HG03520 (cell line): ENCODE measurements at regions not wholly inside any gene's neighbourhood (a gene's known extent, or its start where the extent isn't known, plus 50 kb on each side); places are given as distances from the start of the nearest gene placed in this dataset.
A peak's percentile ranks its signal among the peaks of the same experiment; 100 is the strongest.
"Not testable (repeated sequence)": the region's sequence is repeated elsewhere in the genome, so short reads cannot be mapped to it uniquely, and the experiment has no call there.

Experiments
- ATAC-seq: cut with Tn5 transposase; IDR thresholded peaks from one replicate; pipeline ENCODE4 v1.9.1; 2021; ENCODE audit warnings: mild to moderate bottlenecking, moderate library complexity; ENCODE audit not compliant: unreplicated experiment

DNA sequence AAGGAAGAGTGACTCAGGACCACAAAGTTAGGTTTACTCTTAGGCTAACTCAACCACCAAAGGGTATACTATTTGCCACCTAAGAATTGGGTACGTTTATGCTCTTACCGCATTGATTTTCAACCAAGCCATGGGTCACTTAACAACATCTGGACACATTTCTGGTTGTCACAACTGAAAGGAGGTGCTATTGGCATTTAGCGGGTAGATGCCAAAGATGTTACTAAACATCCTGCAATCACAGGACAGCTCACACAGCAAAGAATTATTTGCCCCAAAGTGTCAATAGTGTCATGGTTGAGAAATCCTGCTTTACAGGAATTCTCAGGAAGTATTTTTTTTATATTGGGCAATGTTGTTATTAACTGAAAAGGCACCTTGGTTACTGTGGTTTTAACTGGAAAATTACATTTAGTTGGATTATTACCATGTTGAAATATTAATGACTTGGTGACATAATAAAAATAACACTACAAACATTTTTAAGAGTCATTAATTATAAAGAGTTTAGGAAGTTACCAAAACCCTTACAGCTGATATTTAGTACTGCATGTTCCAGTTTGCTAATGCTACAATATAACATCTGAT, 185.0 kb upstream of the TMEM196 start:
- ATAC-seq: no peak

DNA sequence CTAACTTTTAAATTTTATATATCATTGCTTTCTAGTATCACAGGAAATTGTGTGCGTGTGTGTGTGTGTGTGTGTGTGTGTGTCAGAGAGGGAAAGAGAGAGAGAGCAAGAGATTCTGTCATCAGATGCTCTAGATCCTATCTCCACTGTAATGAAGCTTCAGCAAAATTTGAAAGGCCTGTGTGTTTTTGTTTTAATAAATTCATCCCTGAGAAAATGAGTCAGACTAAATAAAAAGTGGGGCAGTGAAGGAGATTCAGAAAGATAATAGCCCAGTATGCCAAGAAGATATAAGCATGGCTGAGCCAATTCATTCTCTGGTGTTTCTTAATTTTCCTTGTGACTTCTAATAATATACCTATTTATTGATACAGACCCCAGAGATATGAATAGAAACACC, 184.2 kb upstream of the TMEM196 start:
- ATAC-seq: no peak

DNA sequence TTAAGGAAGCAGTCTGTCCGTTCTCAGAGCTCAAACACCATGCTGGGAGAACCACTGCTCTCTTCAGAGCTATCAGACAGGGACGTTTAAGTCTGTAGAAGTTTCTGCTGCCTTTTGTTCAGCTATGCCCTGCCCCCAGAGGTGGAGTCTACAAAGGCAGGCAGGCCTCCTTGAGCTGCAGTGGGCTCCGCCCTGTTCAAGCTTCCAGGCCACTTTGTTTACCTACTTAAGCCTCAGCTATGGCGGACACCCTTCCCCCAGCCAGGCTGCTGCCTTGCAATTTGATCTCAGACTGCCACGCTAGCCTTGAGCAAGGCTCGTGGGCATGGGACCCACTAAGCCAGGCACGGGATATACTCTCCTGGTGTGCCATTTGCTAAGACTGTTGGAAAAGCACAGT, 180.7 kb upstream of the TMEM196 start:
- ATAC-seq: not testable (repeated sequence)

DNA sequence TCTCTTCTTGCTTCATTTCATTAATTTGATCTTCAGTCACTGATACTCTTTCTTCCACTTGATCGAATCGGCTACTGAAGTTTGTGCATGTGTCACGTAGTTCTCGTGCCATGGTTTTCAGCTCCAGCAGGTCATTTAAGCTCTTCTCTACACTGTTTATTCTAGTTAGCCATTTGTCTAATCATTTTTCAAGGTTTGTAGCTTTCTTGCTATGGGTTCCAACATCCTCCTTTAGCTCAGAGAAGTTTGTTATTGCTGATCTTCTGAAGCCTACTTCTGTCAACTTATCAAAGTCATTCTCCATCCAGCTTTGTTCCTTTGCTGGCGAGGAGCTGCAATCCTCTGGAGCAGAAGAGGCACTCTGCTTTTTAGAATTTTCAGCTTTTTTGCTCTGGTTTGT, 180.0 kb upstream of the TMEM196 start:
- ATAC-seq: not testable (repeated sequence)

DNA sequence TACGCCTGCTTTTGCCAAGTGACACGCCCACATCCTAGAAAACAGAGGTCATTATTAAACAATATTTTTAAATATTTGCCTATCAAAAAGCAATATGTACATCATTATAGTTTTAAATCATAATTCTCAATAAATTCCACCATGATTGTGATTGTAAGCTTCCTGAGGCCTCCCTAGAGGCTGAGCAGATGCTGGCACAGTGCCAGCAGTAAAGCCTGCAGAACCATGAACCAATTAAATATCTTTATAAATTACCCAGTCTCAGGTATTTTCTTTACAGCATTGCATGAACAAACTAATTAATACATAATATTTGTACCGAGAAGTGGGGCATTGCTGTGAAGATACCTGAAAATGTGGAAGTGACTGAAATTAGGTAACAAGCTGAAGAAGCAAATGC, 174.7 kb upstream of the TMEM196 start:
- no peak for ATAC-seq

DNA sequence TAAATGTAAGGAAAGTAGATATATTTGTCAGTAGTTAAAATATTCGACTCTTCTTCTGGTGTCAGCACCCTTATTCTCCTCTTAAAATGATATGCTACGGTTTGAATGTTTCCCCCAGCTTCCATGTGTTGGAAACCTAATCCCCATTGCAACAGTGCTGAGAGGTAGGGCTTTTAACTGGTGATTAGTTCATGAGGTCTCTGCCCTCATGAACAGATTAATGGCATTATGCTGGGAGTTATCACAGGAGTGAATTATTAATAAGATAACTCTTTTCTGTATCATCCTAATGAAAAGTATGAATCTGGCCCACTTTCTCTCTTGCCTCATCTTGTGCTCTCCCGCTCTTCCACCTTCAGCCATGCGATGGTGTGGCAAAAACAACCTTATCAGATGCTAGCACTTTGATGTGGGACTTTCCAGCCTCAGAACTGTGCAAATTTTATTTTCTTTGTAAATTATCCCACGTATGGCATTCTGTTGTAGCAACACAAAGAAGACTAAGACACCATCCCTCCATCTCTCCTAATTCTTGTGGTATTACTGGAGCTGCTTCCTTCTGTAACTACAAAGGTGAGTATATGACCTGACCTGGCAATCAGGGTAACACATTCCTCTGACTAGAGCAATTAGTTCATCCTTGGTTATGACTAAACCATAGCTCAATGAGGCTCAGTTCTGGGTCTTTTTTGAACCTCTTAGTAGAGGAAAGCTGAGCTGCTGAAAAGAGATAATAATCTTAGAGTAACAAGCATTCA, 171.1 kb upstream of the TMEM196 start:
- ATAC-seq: no peak

DNA sequence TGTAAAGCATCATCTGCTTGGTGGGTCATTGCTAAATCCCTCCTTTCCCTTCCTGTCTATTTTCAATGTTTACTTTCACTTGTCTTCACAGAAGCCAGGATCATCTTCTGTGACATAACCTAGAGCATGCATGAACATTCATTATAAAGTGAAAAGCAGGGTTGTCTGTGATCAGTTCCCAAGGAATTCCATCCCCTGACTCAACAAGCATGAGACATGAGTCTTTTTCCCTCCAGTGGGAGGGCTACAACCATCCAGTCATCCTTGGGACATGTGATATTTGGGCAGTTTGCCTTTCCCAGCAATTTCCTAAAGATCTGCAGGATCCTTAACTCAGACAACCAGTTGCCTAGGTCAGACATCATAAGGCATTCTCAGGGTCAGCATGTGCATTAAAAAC, 166.3 kb upstream of the TMEM196 start:
- no peak for ATAC-seq

DNA sequence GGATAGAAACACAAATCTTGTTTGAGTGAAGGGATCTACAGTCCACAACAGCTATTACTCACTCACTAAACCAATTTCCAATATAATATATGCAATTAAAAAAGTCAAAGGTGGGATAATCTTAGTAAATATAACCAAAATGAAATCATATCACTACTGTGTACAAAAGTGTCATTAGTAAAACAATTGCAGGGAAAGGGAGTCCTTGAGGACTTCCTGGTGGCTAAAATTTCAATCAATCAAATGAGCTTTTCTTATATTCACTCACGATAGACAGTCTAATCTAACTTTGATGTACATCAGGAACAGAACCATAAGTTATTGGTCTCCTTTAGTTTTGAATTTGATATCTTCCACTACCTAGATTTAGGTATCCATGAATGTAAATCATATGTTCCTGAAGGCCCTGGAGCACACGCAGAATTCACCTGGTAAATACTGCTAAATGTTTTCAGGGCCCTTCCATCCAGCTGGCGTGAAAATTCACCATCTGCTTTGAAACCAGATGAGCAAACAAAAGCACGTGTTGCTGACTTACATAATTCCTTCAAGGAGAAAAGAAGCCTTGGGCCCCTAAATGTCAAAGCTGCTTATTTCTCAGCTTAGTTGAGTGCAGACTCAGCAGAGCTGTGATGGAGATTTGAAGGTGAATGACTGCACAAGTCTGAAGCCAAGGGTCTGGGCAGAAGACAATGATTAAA, 159.3 kb upstream of the TMEM196 start:
- ATAC-seq: no peak

DNA sequence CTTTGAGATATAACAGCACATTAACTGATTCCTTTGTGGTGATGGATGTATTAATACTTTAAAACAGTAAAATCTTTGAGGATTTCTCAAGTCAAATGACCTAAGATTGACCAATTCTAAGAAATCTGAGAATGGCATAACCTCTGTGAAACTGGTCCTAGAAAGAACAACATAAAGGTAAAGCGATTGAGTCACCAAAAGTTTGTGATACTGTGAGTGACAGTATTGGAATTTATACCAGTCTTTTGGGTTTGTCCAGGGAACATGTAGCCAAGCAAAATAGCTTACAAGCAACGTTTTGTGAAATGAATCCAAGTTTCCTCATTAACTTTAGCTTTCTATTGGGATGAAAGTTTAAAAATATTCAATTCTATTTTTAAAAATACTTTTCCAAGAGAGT, 157.4 kb upstream of the TMEM196 start:
- ATAC-seq: no peak

DNA sequence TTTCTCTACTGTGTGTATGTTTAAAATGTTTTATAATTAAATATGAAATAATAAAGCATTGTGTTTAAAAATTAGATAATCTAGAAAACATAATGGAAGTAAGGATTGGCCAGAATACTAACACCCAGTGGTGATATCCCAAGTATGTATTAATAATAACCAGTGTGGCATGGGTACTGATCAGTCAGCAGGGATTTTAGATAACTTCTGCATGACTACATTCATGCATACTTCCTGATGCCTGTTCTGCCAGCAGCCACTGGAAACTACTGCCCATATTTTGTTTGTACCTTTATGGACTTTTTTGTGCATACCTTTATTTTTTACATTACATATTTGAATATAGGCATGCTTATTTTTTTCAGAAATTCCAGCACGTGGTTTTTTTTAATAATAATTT, 156.6 kb upstream of the TMEM196 start:
- no peak for ATAC-seq

DNA sequence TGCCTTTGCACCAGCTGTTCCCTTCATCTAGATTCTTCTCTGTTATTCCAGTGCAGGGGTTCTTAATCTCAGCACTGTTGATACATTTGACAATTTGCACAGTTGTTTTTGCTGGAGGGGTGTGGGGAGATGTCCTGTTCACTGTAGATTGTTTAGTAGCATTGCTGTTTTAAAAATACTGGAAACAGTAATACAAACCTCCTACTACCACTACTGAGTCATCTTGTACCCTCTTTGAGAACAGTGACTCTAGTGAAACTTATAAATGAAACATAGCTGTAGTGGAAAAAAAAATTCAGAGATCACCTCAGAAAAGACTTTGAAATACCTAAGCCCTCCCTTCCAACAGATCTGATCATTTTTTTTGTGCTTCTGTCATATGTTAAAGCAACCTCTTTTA, 154.8 kb upstream of the TMEM196 start:
- peak; percentile 92 for ATAC-seq

DNA sequence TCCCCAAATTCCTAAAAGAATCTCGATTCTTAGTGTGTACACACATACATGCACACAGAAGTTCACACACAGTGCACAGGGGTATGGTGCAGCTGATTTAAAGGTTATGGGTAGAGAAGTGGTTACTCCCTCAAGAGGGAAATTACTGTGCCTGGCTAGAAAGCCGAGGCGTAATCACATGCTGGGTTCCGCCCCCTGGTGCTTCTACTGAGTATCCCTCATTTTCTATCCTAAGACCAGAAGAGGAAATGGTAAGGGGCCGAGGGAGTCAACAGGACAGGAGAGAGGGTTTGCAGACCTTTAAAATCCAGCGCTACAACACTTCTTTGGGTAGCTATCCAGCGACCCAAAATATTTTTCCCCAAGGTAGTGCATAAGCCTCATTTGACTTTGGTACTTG, 147.3 kb upstream of the TMEM196 start:
- ATAC-seq: no peak

DNA sequence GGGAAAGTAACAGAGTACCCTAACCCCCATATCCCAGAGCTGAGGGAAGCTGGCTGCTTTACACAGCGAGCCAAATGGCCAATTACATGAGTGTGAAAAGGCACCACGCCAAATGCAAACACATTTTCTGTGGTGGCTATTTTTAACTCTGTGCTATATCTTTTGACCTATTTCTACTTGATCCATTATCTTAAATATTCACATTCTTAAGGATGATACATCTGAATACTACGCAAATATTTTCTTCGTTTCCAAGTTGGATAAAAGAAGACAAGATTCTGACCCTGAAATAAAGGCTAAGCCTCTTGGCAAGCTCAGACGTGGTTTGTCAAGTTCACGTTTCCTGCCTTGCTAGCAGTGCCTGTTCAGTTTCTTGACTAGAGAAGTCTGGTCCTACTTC, 146.7 kb upstream of the TMEM196 start:
- ATAC-seq: no peak

DNA sequence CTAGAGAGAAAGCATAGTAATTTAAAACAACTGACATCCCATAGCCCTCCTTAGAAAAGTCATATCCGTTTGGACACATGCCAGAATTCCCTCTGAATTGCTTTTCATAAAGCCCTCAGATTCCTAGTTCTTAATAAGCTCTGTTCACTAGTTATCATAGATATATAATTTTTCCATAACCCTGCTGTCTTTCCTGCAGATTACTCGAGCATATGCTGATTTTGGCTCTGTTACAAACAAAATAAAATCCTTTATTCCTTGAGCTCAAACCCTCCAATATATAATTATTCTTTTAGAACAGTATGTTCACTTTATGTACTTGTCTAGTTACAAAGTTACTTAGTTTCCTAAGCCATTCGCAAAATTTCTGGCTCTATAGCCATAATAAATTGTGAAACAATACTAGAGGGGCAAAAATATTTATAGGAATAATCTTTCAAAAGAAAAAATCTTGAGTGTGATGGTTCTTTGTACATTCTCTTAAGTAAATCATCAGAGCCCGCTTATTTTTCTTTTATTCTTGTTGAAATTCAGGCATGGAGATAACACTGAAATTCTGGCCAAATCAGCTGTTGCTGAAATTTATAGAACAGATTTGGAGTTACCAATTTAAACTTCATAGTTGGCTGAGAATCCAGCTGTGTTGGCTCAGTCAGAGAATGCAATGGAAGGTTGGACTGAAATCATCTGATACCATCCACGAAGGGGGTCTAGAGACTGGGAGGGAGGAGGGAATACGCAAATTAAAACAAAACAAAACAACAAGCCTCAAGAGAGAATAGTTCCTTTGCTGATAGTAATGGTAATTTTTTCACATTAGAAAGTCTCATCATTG, 146.1 kb upstream of the TMEM196 start:
- ATAC-seq: no peak

DNA sequence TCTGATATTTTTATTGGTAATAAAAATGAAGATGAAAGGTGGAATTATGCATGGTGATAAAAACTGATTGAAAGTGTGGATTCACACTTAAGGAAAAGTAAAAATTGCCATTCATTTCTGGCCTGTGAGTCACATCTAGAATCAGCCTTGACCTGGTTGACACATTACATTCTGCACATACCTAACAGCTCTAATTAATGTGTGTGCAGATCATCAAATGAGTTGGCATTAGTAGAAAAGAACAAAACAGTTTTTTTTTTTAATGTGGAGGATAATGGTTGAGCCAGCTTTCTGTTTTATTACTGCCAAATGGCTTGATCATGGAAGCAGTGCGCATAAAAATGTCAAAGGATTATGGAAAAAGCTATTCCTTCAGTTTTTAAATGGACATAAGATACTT, 142.6 kb upstream of the TMEM196 start:
- no peak for ATAC-seq

DNA sequence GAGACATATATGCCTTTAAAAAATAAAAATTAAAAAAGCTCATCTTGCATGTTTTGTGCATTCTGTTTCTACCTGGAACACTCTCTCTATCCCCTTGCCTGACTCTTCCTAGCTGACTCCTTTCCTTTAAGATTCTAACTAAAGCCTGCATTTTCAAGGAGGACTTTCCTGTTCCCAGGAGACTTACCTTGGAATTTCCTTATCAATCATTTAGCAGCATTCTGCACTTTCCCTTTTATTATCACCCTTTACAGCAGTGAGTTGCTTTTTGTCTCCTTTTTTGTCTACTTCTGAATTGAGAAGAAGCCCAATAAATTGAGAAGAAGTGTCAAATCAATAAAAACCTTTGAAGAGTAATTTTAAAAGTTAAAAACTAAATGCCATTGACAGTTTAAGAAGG, 142.2 kb upstream of the TMEM196 start:
- ATAC-seq: no peak

DNA sequence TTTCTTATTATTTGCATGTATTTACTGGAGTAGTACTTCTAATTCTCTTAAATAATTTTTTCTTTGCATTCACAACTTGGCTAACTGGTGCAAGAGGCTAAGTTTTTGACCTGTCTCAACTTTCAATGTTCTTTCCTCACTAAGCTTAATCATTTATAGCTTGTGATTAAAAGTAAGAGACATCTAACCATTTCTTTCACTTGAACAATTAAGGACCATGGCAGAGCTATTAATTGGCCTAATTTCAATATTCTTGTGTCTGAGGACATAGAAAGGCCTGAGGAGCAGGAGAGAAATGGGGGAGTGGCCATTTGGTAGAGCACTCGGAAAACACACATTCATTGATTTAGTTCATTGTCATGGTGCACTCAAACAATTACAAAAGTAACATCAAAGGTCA, 141.4 kb upstream of the TMEM196 start:
- ATAC-seq: no peak

DNA sequence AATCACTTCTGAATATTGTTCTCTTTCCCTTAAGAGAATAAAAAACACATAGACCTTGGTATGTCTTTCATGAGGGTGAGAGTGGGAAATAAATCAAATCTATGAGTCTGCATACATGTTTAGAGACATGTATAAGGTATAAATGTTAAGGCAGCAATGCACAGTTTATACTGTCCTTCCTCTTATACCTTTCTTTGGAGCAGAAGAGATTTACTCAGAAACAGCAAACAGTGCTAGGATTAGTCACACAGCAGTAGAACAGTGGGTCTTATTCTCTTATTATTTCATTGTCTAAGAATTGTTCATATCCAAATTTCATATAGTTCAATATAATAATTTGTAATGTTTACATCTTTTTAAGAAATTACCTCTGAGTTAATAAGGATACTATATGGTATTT, 126.7 kb upstream of the TMEM196 start:
- no peak for ATAC-seq

DNA sequence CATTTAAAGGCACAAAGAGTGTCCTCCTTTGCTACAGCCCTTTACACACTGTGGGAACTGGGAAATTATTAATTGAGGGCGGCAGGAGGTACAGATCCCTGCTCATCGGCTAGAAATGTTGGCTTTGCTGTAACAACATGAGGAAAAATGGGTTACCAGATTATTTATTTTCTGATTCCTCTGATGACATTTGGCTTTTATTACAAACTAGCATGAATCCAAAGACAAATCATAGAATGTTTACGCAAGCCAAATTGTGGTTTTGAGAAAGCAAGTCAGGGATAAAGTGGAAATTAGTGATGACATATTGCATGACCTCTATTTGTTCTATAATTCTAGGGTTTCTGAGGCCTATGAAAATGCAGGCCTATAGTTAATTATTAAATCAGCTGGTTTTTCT, 126.1 kb upstream of the TMEM196 start:
- no peak for ATAC-seq

DNA sequence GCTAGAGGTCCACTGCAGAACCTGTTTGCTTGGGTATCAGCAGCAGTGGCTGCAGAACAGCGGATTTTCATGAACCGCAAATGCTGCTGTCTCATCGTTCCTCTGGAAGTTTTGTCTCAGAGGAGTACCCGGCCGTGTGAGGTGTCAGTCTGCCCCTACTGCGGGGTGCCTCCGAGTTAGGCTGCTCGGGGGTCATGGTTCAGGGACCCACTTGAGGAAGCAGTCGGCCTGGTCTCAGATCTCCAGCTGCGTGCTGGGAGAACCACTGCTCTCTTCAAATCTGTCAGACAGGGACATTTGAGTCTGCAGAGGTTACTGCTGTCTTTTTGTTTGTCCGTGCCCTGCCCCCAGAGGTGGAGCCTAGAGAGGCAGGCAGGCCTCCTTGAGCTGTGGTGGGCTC, 109.5 kb upstream of the TMEM196 start:
- ATAC-seq: not testable (repeated sequence)

DNA sequence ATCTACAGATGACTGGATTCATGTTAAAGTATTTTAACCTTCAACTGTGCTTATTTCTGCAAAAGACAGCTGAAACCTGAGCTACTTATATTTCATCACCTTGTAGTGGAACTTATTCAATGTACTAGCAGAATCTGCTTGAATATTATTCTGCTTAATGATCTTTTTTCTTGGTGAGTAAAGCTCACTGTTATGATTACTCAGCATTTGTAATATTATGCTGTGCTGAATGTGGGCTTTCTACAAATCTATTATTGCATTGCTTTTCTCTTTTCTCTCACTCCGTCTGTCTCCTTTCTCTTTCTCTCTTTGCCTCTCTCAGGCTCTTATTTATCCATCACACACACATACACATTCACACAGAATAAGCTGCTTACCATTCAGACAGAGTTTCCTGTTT, 98.7 kb upstream of the TMEM196 start:
- ATAC-seq: no peak
